Type B pancreatic cell (in vitro differentiated cells): ENCODE measurements at regions not wholly inside any gene's neighbourhood (a gene's known extent, or its start where the extent isn't known, plus 50 kb on each side); places are given as distances from the start of the nearest gene placed in this dataset.

Experiments
- DNase-seq: peaks from one replicate; pipeline ENCODE4 v3.0.0; 2021; ENCODE audit warnings: mixed read lengths; ENCODE audit not compliant: unreplicated experiment; ENCODE audit errors: extremely low spot score
- H3K27ac Mint-ChIP-seq: 2 replicates; pipeline ENCODE4 v1.8.0; 2021; ENCODE audit warnings: mild to moderate bottlenecking, mixed read lengths
- H3K27me3 Mint-ChIP-seq: 2 replicates; pipeline ENCODE4 v1.8.0; 2021; ENCODE audit warnings: mixed read lengths
- H3K36me3 Mint-ChIP-seq: 2 replicates; pipeline ENCODE4 v1.8.0; 2021; ENCODE audit warnings: mixed read lengths
- H3K4me1 Mint-ChIP-seq: one replicate; pipeline ENCODE4 v1.8.0; 2021; ENCODE audit warnings: mixed read lengths; ENCODE audit not compliant: unreplicated experiment
- H3K4me3 Mint-ChIP-seq: 2 replicates; pipeline ENCODE4 v1.8.0; 2021; ENCODE audit warnings: mild to moderate bottlenecking, mixed read lengths
- H3K9me3 Mint-ChIP-seq: 2 replicates; pipeline ENCODE4 v1.8.0; 2021; ENCODE audit warnings: mixed read lengths
- TF ChIP-seq, protein P1 (sequence below): fragments of 200-600 bp; sonication (generic); conservative IDR thresholded peaks from 2 replicates; pipeline ENCODE4 v1.5.0; 2021; ENCODE audit warnings: antibody characterized with exemption, mild to moderate bottlenecking

DNA sequence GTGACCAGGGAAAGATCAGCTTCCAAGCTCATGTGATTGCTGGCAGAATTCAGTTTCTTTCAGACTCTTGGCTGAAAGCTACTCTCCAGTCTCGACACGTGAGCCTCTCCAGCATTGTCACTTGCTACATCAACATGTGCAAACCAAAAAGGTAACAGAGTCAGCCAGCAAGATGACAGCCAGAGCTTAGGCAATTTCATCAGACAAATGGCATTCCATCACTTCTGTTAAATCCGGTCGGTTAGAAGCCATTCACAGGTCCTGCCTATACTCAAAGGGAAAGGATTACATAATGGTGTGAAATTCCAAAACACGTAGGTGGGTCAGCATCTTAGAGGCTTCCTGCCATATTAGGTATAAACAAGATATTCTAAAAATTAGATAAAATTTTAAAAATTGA, 700.9 kb downstream of the AACS start:
- Mint-ChIP-seq H3K36me3 (no peaks in the 10 kb centered on the region), H3K4me1 (no peaks in the 10 kb centered on the region), H3K9me3 (no peaks in the 10 kb centered on the region), H3K27ac (no peak overlapping the region), H3K27me3 (no peaks in the 10 kb centered on the region), H3K4me3 (no peak overlapping the region)
- TF ChIP-seq, protein P1, sequence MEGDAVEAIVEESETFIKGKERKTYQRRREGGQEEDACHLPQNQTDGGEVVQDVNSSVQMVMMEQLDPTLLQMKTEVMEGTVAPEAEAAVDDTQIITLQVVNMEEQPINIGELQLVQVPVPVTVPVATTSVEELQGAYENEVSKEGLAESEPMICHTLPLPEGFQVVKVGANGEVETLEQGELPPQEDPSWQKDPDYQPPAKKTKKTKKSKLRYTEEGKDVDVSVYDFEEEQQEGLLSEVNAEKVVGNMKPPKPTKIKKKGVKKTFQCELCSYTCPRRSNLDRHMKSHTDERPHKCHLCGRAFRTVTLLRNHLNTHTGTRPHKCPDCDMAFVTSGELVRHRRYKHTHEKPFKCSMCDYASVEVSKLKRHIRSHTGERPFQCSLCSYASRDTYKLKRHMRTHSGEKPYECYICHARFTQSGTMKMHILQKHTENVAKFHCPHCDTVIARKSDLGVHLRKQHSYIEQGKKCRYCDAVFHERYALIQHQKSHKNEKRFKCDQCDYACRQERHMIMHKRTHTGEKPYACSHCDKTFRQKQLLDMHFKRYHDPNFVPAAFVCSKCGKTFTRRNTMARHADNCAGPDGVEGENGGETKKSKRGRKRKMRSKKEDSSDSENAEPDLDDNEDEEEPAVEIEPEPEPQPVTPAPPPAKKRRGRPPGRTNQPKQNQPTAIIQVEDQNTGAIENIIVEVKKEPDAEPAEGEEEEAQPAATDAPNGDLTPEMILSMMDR, result no peak
- no peak for DNase-seq

DNA sequence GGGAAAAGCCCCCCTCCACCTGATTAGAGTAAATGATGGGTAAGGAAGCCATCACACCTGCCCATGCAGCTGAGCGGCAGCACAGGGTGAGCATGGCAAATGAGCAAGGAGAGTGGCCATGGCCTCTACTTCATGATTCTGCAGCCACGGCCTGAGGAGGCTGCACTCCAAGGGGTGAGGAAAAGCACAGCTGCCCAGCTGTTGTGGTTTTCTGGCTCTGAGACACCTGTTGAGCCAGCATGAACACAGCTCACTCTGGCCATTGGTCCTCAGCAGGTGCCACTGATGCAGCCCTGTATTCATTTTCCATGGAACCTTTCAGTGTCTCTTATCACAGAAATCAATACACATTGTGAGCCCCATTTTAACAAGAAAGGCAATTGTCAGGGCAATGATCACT, 707.2 kb downstream of the AACS start:
- no peaks in the 10 kb centered on the region for H3K4me1 Mint-ChIP-seq
- no peaks in the 10 kb centered on the region for H3K27me3 Mint-ChIP-seq
- H3K9me3 Mint-ChIP-seq, result no peaks in the 10 kb centered on the region
- TF ChIP-seq, protein P1, result no peak
- H3K27ac Mint-ChIP-seq, result no peak overlapping the region
- H3K4me3 Mint-ChIP-seq, result no peak overlapping the region
- H3K36me3 Mint-ChIP-seq, result no peaks in the 10 kb centered on the region
- no peak for DNase-seq

DNA sequence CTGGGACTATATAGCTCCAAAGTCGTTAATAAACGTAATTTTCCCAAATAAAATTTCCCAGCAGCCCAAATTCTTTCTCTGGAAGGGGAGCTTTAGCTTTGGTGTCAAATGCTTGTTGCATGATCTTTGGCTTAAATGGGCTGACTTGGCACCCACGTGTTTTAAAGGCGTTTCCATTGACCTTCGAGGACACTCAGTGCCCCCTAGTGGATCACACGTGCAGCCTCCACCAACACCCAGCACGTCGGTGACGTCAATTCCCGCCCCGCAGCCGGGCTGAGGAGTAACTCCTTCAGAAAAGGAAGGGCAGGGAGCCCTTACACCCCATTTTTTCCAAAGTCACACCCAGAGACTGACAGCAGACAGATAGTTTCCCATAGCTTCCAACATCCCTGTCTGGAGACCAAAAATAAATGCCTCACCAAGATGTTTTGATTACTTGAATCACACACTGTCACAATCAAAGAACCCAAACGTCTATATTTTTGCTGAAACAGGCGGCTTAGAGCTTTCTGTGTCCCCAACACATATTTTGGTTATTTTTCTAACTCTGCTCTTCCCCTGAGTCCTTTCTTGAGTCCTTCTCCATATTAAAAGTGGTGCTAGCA, 707.9 kb downstream of the AACS start:
- no peak overlapping the region for H3K4me3 Mint-ChIP-seq
- no peak overlapping the region for H3K27ac Mint-ChIP-seq
- no peaks in the 10 kb centered on the region for H3K4me1 Mint-ChIP-seq
- H3K9me3 Mint-ChIP-seq, result no peaks in the 10 kb centered on the region
- DNase-seq, result no peak
- H3K27me3 Mint-ChIP-seq, result no peaks in the 10 kb centered on the region
- TF ChIP-seq, protein P1, result peak; percentile 68
- H3K36me3 Mint-ChIP-seq, result no peaks in the 10 kb centered on the region

DNA sequence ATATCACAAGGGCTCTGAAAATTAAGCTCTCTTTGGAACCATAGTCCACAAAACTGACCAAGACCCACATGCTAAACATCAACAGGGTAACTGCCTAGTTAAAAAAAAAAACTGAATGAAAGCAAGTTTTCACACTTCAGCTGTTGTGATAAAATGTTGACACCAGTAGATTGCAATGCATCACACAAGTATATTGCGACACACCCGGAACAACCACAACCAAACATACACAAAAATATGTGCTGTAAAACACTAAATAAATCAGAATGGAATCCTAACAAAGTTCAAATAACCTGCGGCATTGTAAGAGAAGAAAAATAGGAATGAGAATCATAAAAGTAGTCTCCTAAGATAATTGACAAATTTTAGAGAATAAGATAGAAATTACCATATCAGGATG, 710.3 kb downstream of the AACS start:
- H3K36me3 Mint-ChIP-seq, result no peaks in the 10 kb centered on the region

DNA sequence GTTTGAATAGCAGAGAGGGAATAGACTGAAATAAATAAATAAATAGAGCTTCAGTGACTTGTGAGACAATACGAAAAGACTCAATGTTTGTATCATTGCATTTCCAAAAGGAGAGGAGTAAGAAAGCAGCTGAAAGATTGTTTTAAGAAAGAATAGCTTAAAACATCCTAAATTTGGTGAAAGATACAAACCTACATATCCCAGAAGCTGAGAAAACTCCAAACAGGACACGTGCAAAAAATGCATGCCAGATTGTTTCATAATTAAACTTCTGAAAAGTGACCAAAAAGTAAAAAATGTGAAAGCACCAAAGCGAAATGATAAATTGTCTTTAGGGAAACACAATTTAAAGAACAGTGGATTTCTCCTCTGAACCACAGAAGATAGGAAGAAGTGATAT, 711.0 kb downstream of the AACS start:
- no peaks in the 10 kb centered on the region for H3K4me1 Mint-ChIP-seq
- DNase-seq, result no peak
- no peaks in the 10 kb centered on the region for H3K27me3 Mint-ChIP-seq
- no peak overlapping the region for H3K4me3 Mint-ChIP-seq
- no peak overlapping the region for H3K27ac Mint-ChIP-seq
- no peaks in the 10 kb centered on the region for H3K9me3 Mint-ChIP-seq
- H3K36me3 Mint-ChIP-seq, result no peaks in the 10 kb centered on the region
- TF ChIP-seq, protein P1, result no peak

More for the DNA sequence above, 710.3 kb downstream of the AACS start:
- DNase-seq, result no peak
- Mint-ChIP-seq H3K4me3 (no peak overlapping the region), H3K9me3 (no peaks in the 10 kb centered on the region), H3K27me3 (no peaks in the 10 kb centered on the region), H3K27ac (no peak overlapping the region), H3K4me1 (no peaks in the 10 kb centered on the region)
- TF ChIP-seq, protein P1, result no peak

DNA sequence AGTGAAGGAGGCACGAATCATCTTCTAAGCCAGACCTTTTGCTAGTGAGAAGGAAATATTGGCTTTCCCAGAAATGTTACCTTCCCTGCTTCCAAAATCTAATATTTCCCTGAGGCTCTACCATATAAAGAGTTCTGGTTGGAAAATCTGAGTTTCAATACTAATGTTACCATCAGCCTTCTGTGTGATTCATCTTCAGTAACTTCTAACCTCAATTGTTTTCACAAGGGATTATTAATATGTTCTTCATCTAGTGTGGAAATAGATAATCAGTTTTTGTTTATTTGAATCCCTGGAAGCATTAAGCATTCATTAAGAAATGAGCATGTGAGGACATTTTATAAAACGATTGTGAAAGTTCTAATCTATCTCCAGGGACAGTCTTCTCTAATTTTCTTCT, 720.9 kb downstream of the AACS start:
- no peaks in the 10 kb centered on the region for H3K36me3 Mint-ChIP-seq
- H3K27ac Mint-ChIP-seq, result no peak overlapping the region
- H3K9me3 Mint-ChIP-seq, result peaks cover 7% of the 10 kb centered on the region
- H3K27me3 Mint-ChIP-seq, result no peaks in the 10 kb centered on the region
- H3K4me1 Mint-ChIP-seq, result no peaks in the 10 kb centered on the region
- H3K4me3 Mint-ChIP-seq, result no peak overlapping the region
- no peak for DNase-seq
- TF ChIP-seq, protein P1, result no peak
